ENCODE measurements at regions not wholly inside any gene's neighbourhood (a gene's known extent, or its start where the extent isn't known, plus 50 kb on each side); places are given as distances from the start of the nearest gene placed in this dataset.

- Histone ChIP-seq H3K9me1 (ENCODE audit: control insufficient read depth, extremely low read depth, insufficient read depth, low read length) (no peaks in the 10 kb centered on the region), H4K20me1 (ENCODE audit: control insufficient read depth, extremely low read depth, insufficient read depth, low read length) (no peaks in the 10 kb centered on the region), H3K4me1 (ENCODE audit: control insufficient read depth, extremely low read depth, insufficient read depth, low read length) (peaks cover 3% of the 10 kb centered on the region), H2AFZ (ENCODE audit: control insufficient read depth, low read length) (no peak overlapping the region), H3K27me3 (ENCODE audit: control insufficient read depth, extremely low read depth, insufficient read depth, low read length) (no peaks in the 10 kb centered on the region), H3K4me3 (ENCODE audit: control insufficient read depth in 2 of 3, extremely low read depth in 1 of 3, insufficient read depth in 2 of 3, low read depth in 1 of 3, low read length in 3 of 3) (no peak overlapping the region), H3K9ac (ENCODE audit: control insufficient read depth, extremely low read depth, insufficient read depth, low read length) (no peak overlapping the region), H3K27ac (ENCODE audit: control insufficient read depth, insufficient read depth, low read length) (no peak overlapping the region), H3K4me2 (ENCODE audit: control insufficient read depth, extremely low read depth, insufficient read depth, low read depth, low read length) (no peak overlapping the region), H3K79me2 (ENCODE audit: control insufficient read depth, insufficient read depth, low read length) (no peaks in the 10 kb centered on the region), H3K9me3 (ENCODE audit: control insufficient read depth, low read depth, low read length) (no peaks in the 10 kb centered on the region), H3K36me3 (ENCODE audit: control insufficient read depth in 2 of 2, extremely low read depth in 1 of 2, insufficient read depth in 2 of 2, low read length in 2 of 2) (no peaks in the 10 kb centered on the region)
- no peak for TF ChIP-seq EZH2 (IDR thresholded peaks at IDR 0.05; ENCODE audit: low read length)
- TF ChIP-seq CTCF (optimal IDR thresholded peaks at IDR 0.05 in 1 of 3, IDR thresholded peaks at IDR 0.05 in 1 of 3, conservative IDR thresholded peaks at IDR 0.05 in 1 of 3; ENCODE audit: extremely low read depth in 1 of 3, insufficient read depth in 2 of 3, low read length in 3 of 3), result no peak
- DNase-seq (ENCODE audit: low read depth, low spot score) (no peak), FAIRE-seq (no peak)
- dilution Hi-C loops (cut with MboI; ENCODE audit: extremely low pct_ligation_motif_present, low sequenced_read_pairs), result no loop called here
These were observed 204.5 kb upstream of the CMC1 start for GRCh38 chr3:28036599-28037575.

GRCh38 chr3:28039234-28039633, 202.2 kb upstream of the CMC1 start:
- Histone ChIP-seq H3K9ac (ENCODE audit: control insufficient read depth, extremely low read depth, insufficient read depth, low read length) (no peak overlapping the region), H3K9me3 (ENCODE audit: control insufficient read depth, low read depth, low read length) (no peaks in the 10 kb centered on the region), H3K27ac (ENCODE audit: control insufficient read depth, insufficient read depth, low read length) (no peak overlapping the region), H3K79me2 (ENCODE audit: control insufficient read depth, insufficient read depth, low read length) (no peaks in the 10 kb centered on the region), H2AFZ (ENCODE audit: control insufficient read depth, low read length) (no peak overlapping the region), H3K4me1 (ENCODE audit: control insufficient read depth, extremely low read depth, insufficient read depth, low read length) (peaks cover 3% of the 10 kb centered on the region), H3K36me3 (ENCODE audit: control insufficient read depth in 2 of 2, extremely low read depth in 1 of 2, insufficient read depth in 2 of 2, low read length in 2 of 2) (no peaks in the 10 kb centered on the region), H3K4me3 (ENCODE audit: control insufficient read depth in 2 of 3, extremely low read depth in 1 of 3, insufficient read depth in 2 of 3, low read depth in 1 of 3, low read length in 3 of 3) (no peak overlapping the region), H3K4me2 (ENCODE audit: control insufficient read depth, extremely low read depth, insufficient read depth, low read depth, low read length) (no peak overlapping the region), H3K9me1 (ENCODE audit: control insufficient read depth, extremely low read depth, insufficient read depth, low read length) (no peaks in the 10 kb centered on the region), H4K20me1 (ENCODE audit: control insufficient read depth, extremely low read depth, insufficient read depth, low read length) (no peaks in the 10 kb centered on the region), H3K27me3 (ENCODE audit: control insufficient read depth, extremely low read depth, insufficient read depth, low read length) (no peaks in the 10 kb centered on the region)
- no peak for TF ChIP-seq CTCF (optimal IDR thresholded peaks at IDR 0.05 in 1 of 3, IDR thresholded peaks at IDR 0.05 in 1 of 3, conservative IDR thresholded peaks at IDR 0.05 in 1 of 3; ENCODE audit: extremely low read depth in 1 of 3, insufficient read depth in 2 of 3, low read length in 3 of 3)
- no peak for TF ChIP-seq EZH2 (IDR thresholded peaks at IDR 0.05; ENCODE audit: low read length)
- DNase-seq (ENCODE audit: low read depth, low spot score) (no peak), FAIRE-seq (no peak)
- dilution Hi-C loops (cut with MboI; ENCODE audit: extremely low pct_ligation_motif_present, low sequenced_read_pairs), result no loop called here

Measured in keratinocyte (primary cell).